ENCODE measurements at regions not wholly inside any gene's neighbourhood (a gene's known extent, or its start where the extent isn't known, plus 50 kb on each side); places are given as distances from the start of the nearest gene placed in this dataset.

- Histone ChIP-seq H3K27me3 (ENCODE audit: control insufficient read depth, insufficient read depth, low read length) (no peaks in the 10 kb centered on the region), H2AFZ (ENCODE audit: low read length) (no peak overlapping the region), H3K9ac (ENCODE audit: insufficient read depth, low read length) (no peak overlapping the region), H3K4me2 (ENCODE audit: extremely low read depth, insufficient read depth, low read length) (no peak overlapping the region), H3K4me1 (ENCODE audit: control insufficient read depth, extremely low read depth, insufficient read depth, low read length) (no peaks in the 10 kb centered on the region), H3K27ac (ENCODE audit: insufficient read depth, low read length) (no peak overlapping the region), H3K9me3 (ENCODE audit: control insufficient read depth, insufficient read depth, low read depth, low read length) (no peaks in the 10 kb centered on the region), H3K79me2 (ENCODE audit: control insufficient read depth, insufficient read depth, low read length) (no peaks in the 10 kb centered on the region), H3K36me3 (ENCODE audit: control insufficient read depth, insufficient read depth, low read length) (no peaks in the 10 kb centered on the region), H4K20me1 (ENCODE audit: control insufficient read depth, extremely low read depth, insufficient read depth, low read length) (no peaks in the 10 kb centered on the region), H3K4me3 (replicated peaks in 1 of 4; ENCODE audit: control extremely low read depth in 1 of 4, insufficient read depth in 1 of 4, low read depth in 3 of 4, low read length in 4 of 4) (no peak overlapping the region)
- DNase-seq (ENCODE audit: low read depth in 2 of 2) = no peak
- no peak for TF ChIP-seq EZH2 (IDR thresholded peaks at IDR 0.05; ENCODE audit: low read length, missing control alignments)
- TF ChIP-seq CTCF (conservative IDR thresholded peaks at IDR 0.05 in 1 of 2, IDR thresholded peaks at IDR 0.05 in 1 of 2; ENCODE audit: low read depth in 1 of 2, low read length in 2 of 2) = no peak
Measured at GRCh38 chr1:192067360-192067759, 90.9 kb upstream of the RGS18 start.

GRCh38 chr1:192070213-192070612 lies 88.0 kb upstream of the RGS18 start:
- no peak overlapping the region for H3K4me3 ChIP-seq (replicated peaks in 1 of 4; ENCODE audit: control extremely low read depth in 1 of 4, insufficient read depth in 1 of 4, low read depth in 3 of 4, low read length in 4 of 4)
- no peaks in the 10 kb centered on the region for H3K79me2 ChIP-seq (ENCODE audit: control insufficient read depth, insufficient read depth, low read length)

GRCh38 chr1:192080684-192081083 lies 77.6 kb upstream of the RGS18 start:
- no peak overlapping the region for H3K9ac ChIP-seq (ENCODE audit: insufficient read depth, low read length)
- no peak for TF ChIP-seq EZH2 (IDR thresholded peaks at IDR 0.05; ENCODE audit: low read length, missing control alignments)
- TF ChIP-seq CTCF (conservative IDR thresholded peaks at IDR 0.05 in 1 of 2, IDR thresholded peaks at IDR 0.05 in 1 of 2; ENCODE audit: low read depth in 1 of 2, low read length in 2 of 2) = no peak
- H3K79me2 ChIP-seq (ENCODE audit: control insufficient read depth, insufficient read depth, low read length) = no peaks in the 10 kb centered on the region
- no peaks in the 10 kb centered on the region for H3K27me3 ChIP-seq (ENCODE audit: control insufficient read depth, insufficient read depth, low read length)
- no peak overlapping the region for H3K4me2 ChIP-seq (ENCODE audit: extremely low read depth, insufficient read depth, low read length)
- H3K4me3 ChIP-seq (replicated peaks in 1 of 4; ENCODE audit: control extremely low read depth in 1 of 4, insufficient read depth in 1 of 4, low read depth in 3 of 4, low read length in 4 of 4) = no peak overlapping the region
- no peaks in the 10 kb centered on the region for H4K20me1 ChIP-seq (ENCODE audit: control insufficient read depth, extremely low read depth, insufficient read depth, low read length)
- no peak for DNase-seq (ENCODE audit: low read depth in 2 of 2)
- no peaks in the 10 kb centered on the region for H3K36me3 ChIP-seq (ENCODE audit: control insufficient read depth, insufficient read depth, low read length)
- no peaks in the 10 kb centered on the region for H3K4me1 ChIP-seq (ENCODE audit: control insufficient read depth, extremely low read depth, insufficient read depth, low read length)
- H3K27ac ChIP-seq (ENCODE audit: insufficient read depth, low read length) = no peak overlapping the region
- no peak overlapping the region for H2AFZ ChIP-seq (ENCODE audit: low read length)
- H3K9me3 ChIP-seq (ENCODE audit: control insufficient read depth, insufficient read depth, low read depth, low read length) = no peaks in the 10 kb centered on the region

More at GRCh38 chr1:192070213-192070612, 88.0 kb upstream of the RGS18 start:
- Histone ChIP-seq H2AFZ (ENCODE audit: low read length) (no peak overlapping the region), H3K9me3 (ENCODE audit: control insufficient read depth, insufficient read depth, low read depth, low read length) (no peaks in the 10 kb centered on the region), H3K27ac (ENCODE audit: insufficient read depth, low read length) (no peak overlapping the region), H3K9ac (ENCODE audit: insufficient read depth, low read length) (no peak overlapping the region), H3K4me1 (ENCODE audit: control insufficient read depth, extremely low read depth, insufficient read depth, low read length) (no peaks in the 10 kb centered on the region), H3K36me3 (ENCODE audit: control insufficient read depth, insufficient read depth, low read length) (no peaks in the 10 kb centered on the region), H3K27me3 (ENCODE audit: control insufficient read depth, insufficient read depth, low read length) (no peaks in the 10 kb centered on the region), H3K4me2 (ENCODE audit: extremely low read depth, insufficient read depth, low read length) (no peak overlapping the region), H4K20me1 (ENCODE audit: control insufficient read depth, extremely low read depth, insufficient read depth, low read length) (no peaks in the 10 kb centered on the region)
- TF ChIP-seq CTCF (conservative IDR thresholded peaks at IDR 0.05 in 1 of 2, IDR thresholded peaks at IDR 0.05 in 1 of 2; ENCODE audit: low read depth in 1 of 2, low read length in 2 of 2) (no peak), EZH2 (IDR thresholded peaks at IDR 0.05; ENCODE audit: low read length, missing control alignments) (no peak)
- DNase-seq (ENCODE audit: low read depth in 2 of 2) = no peak

Data from fibroblast of lung (primary cell).